ENCODE measurements at regions not wholly inside any gene's neighbourhood (a gene's known extent, or its start where the extent isn't known, plus 50 kb on each side); places are given as distances from the start of the nearest gene placed in this dataset.
"Not testable (repeated sequence)": the region's sequence is repeated elsewhere in the genome, so short reads cannot be mapped to it uniquely, and the experiment has no call there.

DNA sequence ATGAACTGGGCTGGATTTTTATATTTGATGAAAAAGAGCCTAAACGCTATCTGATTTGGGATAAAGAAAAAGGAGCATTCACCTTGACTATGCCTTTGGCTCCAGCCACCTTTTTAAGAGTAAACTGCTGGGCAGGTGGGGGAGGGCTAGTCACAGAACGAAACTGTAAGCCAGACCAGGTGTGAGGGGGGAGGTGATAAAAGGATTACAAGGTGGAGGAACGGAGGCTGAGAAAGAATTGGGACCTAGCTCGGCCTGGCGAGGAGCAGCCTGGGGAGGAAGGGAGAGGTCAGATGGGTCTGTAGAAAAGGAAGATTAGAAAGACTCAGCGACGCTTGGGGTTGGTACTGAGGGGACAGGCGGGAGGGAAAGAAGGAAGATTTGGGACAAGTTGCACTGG is 805.4 kb upstream of the ID2 start:
- not testable (repeated sequence) for TF ChIP-seq POLR2AphosphoS5, POLR2A (IDR thresholded peaks at IDR 0.05; ENCODE audit: low read depth, low read length)

Data from GM12891 (cell line).